Neural progenitor cell (in vitro differentiated cells): ENCODE measurements at regions not wholly inside any gene's neighbourhood (a gene's known extent, or its start where the extent isn't known, plus 50 kb on each side); places are given as distances from the start of the nearest gene placed in this dataset.

Experiments
- EZH2 ChIP-seq: fragments of 200-600 bp; sonication (generic); IDR thresholded peaks from 2 replicates; pipeline ENCODE4 v1.6.1; 2017; ENCODE audit warnings: antibody characterized with exemption, mild to moderate bottlenecking, moderate library complexity
- EZH2phosphoT487 ChIP-seq: fragments of 200-600 bp; sonication (generic); IDR thresholded peaks from 2 replicates; pipeline ENCODE4 v1.6.1; 2017; ENCODE audit warnings: antibody characterized with exemption
- TF ChIP-seq, protein P1 (sequence below): fragments of 200-600 bp; sonication (generic); IDR thresholded peaks from 2 replicates; pipeline ENCODE4 v1.5.1; 2017; ENCODE audit warnings: antibody characterized with exemption, mild to moderate bottlenecking

DNA sequence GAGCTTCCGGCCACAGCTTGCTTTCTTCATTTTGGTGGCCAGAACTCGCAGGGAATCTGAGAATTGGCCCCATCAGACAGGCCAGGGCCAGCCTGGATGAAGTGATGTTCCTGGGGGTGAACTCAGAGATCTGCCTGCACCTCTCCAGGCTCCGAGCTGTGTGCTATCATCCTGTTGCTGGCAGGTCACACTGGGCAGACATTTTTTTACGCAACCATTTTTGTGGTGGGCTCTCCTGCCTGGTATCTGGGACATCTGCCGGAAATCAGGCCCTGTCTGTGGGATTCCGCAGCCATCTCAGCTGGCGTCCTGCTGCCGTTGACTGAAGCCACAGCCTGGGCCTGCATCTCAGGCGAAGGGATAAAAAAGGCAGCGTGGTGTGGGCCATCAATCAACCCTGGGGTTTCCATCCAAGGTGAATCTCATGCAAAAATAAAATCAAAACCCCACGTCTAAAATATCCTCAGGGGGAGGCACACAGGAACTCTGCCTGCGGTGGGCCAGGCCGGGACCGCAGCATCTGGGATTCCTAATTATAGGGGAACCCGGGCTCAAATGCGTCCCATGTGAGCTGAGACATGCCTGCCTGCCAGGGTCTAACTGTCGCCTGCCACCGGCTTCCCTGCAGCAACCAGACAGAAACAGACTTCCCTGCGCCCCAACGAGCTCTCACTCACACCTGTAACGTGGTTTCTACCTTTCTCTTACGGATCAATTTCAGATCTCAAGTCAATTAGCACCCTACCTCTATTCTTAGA, 174.3 kb downstream of the SYK start:
- TF ChIP-seq, protein P1, sequence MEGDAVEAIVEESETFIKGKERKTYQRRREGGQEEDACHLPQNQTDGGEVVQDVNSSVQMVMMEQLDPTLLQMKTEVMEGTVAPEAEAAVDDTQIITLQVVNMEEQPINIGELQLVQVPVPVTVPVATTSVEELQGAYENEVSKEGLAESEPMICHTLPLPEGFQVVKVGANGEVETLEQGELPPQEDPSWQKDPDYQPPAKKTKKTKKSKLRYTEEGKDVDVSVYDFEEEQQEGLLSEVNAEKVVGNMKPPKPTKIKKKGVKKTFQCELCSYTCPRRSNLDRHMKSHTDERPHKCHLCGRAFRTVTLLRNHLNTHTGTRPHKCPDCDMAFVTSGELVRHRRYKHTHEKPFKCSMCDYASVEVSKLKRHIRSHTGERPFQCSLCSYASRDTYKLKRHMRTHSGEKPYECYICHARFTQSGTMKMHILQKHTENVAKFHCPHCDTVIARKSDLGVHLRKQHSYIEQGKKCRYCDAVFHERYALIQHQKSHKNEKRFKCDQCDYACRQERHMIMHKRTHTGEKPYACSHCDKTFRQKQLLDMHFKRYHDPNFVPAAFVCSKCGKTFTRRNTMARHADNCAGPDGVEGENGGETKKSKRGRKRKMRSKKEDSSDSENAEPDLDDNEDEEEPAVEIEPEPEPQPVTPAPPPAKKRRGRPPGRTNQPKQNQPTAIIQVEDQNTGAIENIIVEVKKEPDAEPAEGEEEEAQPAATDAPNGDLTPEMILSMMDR: no peak
- TF ChIP-seq EZH2phosphoT487 (no peak), EZH2 (no peak)
